Heart left ventricle (tissue), 13 donors: ENCODE measurements at regions not wholly inside any gene's neighbourhood (a gene's known extent, or its start where the extent isn't known, plus 50 kb on each side); places are given as distances from the start of the nearest gene placed in this dataset.

Experiments used
- POLR2A ChIP-seq, 2 donors: fragments of 450-650 bp; IDR thresholded peaks; one replicate each; pipeline ENCODE4 v1.6.1; 2017; ENCODE audit warnings: antibody characterized with exemption in 2 of 2, mild to moderate bottlenecking in 2 of 2, moderate library complexity in 2 of 2
- TF ChIP-seq, protein P1 (sequence below), 12 donors: fragments of 200-600 bp; sonication (generic) in 4 of 12; IDR thresholded peaks; one replicate each; pipeline versions ENCODE4 v1.5.0 to v1.8.0; 2018 to 2022; ENCODE audit warnings: antibody characterized with exemption in 12 of 12, mild to moderate bottlenecking in 5 of 12
- donor health status: ischemic (EF 13 %, LVEDD 7.1; RV severe dilation, severe dysfunction).
- donor health status: DM: no; HTN: yes; CAD: no.
- donor health status: DM: no; HTN: no; CAD: no.
- donor health status: ischemic (EF 25% LVEDD 6.9; RV normal size, moderate dysfunction).
- donor health status: ischemic (EF 25% LVEDD 5.7; RV mildly dilated, moderate dysfunction).
- donor health status: ischemic (EF 35%, LVEDD 5.7; RV mildly dilated, moderate dysfunction).
- donor health status: nonischemic (EF 11% LVEDD 7.7; RV severe dilation, severe dysfunction).
- donor health status: DM: yes; HTN: yes; CAD: no.
- donor health status: PGD.
- donor health status: ischemic (EF 29% LVEDD 5.4; RV normal size, mild dysfunction).
- donor health status: nonischemic (EF 23%, LVEDD 6.1; RV moderate dilation, normal function).

GRCh38 chr1:223455470-223455869 lies 62.3 kb downstream of the CCDC185 start:
- TF ChIP-seq, protein P1, sequence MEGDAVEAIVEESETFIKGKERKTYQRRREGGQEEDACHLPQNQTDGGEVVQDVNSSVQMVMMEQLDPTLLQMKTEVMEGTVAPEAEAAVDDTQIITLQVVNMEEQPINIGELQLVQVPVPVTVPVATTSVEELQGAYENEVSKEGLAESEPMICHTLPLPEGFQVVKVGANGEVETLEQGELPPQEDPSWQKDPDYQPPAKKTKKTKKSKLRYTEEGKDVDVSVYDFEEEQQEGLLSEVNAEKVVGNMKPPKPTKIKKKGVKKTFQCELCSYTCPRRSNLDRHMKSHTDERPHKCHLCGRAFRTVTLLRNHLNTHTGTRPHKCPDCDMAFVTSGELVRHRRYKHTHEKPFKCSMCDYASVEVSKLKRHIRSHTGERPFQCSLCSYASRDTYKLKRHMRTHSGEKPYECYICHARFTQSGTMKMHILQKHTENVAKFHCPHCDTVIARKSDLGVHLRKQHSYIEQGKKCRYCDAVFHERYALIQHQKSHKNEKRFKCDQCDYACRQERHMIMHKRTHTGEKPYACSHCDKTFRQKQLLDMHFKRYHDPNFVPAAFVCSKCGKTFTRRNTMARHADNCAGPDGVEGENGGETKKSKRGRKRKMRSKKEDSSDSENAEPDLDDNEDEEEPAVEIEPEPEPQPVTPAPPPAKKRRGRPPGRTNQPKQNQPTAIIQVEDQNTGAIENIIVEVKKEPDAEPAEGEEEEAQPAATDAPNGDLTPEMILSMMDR (IDR thresholded peaks at IDR 0.05) = no peak
- TF ChIP-seq POLR2A (IDR thresholded peaks at IDR 0.05) = no peak
